ENCODE measurements at regions not wholly inside any gene's neighbourhood (a gene's known extent, or its start where the extent isn't known, plus 50 kb on each side); places are given as distances from the start of the nearest gene placed in this dataset.

- no peak overlapping the region for H3K9ac ChIP-seq (ENCODE audit: low read length in 3 of 3)
- no peaks in the 10 kb centered on the region for H3K4me1 ChIP-seq (ENCODE audit: control insufficient read depth in 2 of 3, insufficient read depth in 2 of 3, low read depth in 1 of 3, low read length in 3 of 3)
- FAIRE-seq (no peak), DNase-seq (no peak)
- no peak overlapping the region for H3K4me3 ChIP-seq (ENCODE audit: low read length in 3 of 3)
- intact Hi-C loops (cut with DNase I) = no loop called here
- no peak overlapping the region for H3K27ac ChIP-seq (ENCODE audit: low read depth in 2 of 2, low read length in 2 of 2)
- no peaks in the 10 kb centered on the region for H3K36me3 ChIP-seq (ENCODE audit: control insufficient read depth in 2 of 3, insufficient read depth in 3 of 3, low read length in 3 of 3)
- no peaks in the 10 kb centered on the region for H3K9me3 ChIP-seq (ENCODE audit: control insufficient read depth in 2 of 3, insufficient read depth in 1 of 3, low read length in 3 of 3)
- H3K27me3 ChIP-seq (ENCODE audit: control insufficient read depth, insufficient read depth, low read length) = no peaks in the 10 kb centered on the region
- TF ChIP-seq CTCF (IDR thresholded peaks at IDR 0.05; ENCODE audit: borderline replicate concordance, extremely low read depth, insufficient read depth) = no peak
Observed at GRCh38 chr7:84704380-84704779, 482.5 kb downstream of the SEMA3D start.

- Histone ChIP-seq H3K9ac (ENCODE audit: low read length in 3 of 3) (no peak overlapping the region), H3K4me3 (ENCODE audit: low read length in 3 of 3) (no peak overlapping the region)
- FAIRE-seq = no peak
Observed at GRCh38 chr7:84701524-84702306, 485.1 kb downstream of the SEMA3D start.

GRCh38 chr7:84700563-84701370 is 486.1 kb downstream of the SEMA3D start:
- Histone ChIP-seq H3K9ac (ENCODE audit: low read length in 3 of 3) (no peak overlapping the region), H3K27me3 (ENCODE audit: control insufficient read depth, insufficient read depth, low read length) (no peaks in the 10 kb centered on the region), H3K4me1 (ENCODE audit: control insufficient read depth in 2 of 3, insufficient read depth in 2 of 3, low read depth in 1 of 3, low read length in 3 of 3) (no peaks in the 10 kb centered on the region), H3K4me3 (ENCODE audit: low read length in 3 of 3) (no peak overlapping the region), H3K27ac (ENCODE audit: low read depth in 2 of 2, low read length in 2 of 2) (no peak overlapping the region), H3K36me3 (ENCODE audit: control insufficient read depth in 2 of 3, insufficient read depth in 3 of 3, low read length in 3 of 3) (no peaks in the 10 kb centered on the region), H3K9me3 (ENCODE audit: control insufficient read depth in 2 of 3, insufficient read depth in 1 of 3, low read length in 3 of 3) (no peaks in the 10 kb centered on the region)
- no peak for FAIRE-seq
- DNase-seq = no peak
- TF ChIP-seq CTCF (IDR thresholded peaks at IDR 0.05; ENCODE audit: borderline replicate concordance, extremely low read depth, insufficient read depth) = no peak
- intact Hi-C loops (cut with DNase I) = no loop called here

More at GRCh38 chr7:84701524-84702306, 485.1 kb downstream of the SEMA3D start:
- intact Hi-C loops (cut with DNase I) = no loop called here
- Histone ChIP-seq H3K27me3 (ENCODE audit: control insufficient read depth, insufficient read depth, low read length) (no peaks in the 10 kb centered on the region), H3K9me3 (ENCODE audit: control insufficient read depth in 2 of 3, insufficient read depth in 1 of 3, low read length in 3 of 3) (no peaks in the 10 kb centered on the region), H3K36me3 (ENCODE audit: control insufficient read depth in 2 of 3, insufficient read depth in 3 of 3, low read length in 3 of 3) (no peaks in the 10 kb centered on the region), H3K4me1 (ENCODE audit: control insufficient read depth in 2 of 3, insufficient read depth in 2 of 3, low read depth in 1 of 3, low read length in 3 of 3) (no peaks in the 10 kb centered on the region), H3K27ac (ENCODE audit: low read depth in 2 of 2, low read length in 2 of 2) (no peak overlapping the region)
- TF ChIP-seq CTCF (IDR thresholded peaks at IDR 0.05; ENCODE audit: borderline replicate concordance, extremely low read depth, insufficient read depth) = no peak
- DNase-seq = peak in 2 of 5 donors; percentile 37 to 39

Measured in kidney (tissue), 13 donors.